Body of pancreas (tissue), 4 donors: ENCODE measurements at regions not wholly inside any gene's neighbourhood (a gene's known extent, or its start where the extent isn't known, plus 50 kb on each side); places are given as distances from the start of the nearest gene placed in this dataset.

Source experiments
- POLR2A ChIP-seq, 3 donors: fragments of 450-650 bp; IDR thresholded peaks; one replicate each; pipeline ENCODE4 v1.6.1; 2016; ENCODE audit warnings: antibody characterized with exemption in 3 of 3, mild to moderate bottlenecking in 2 of 3
- TF ChIP-seq, protein P1 (sequence below), 7 experiments: fragments of 450-650 bp in 4 of 7; fragments of 200-600 bp in 3 of 7; sonication (generic) in 3 of 7; IDR thresholded peaks; one replicate each; pipeline ENCODE4 v1.5.1; 2016 to 2019; ENCODE audit warnings: antibody characterized with exemption in 7 of 7

- TF ChIP-seq, protein P1, sequence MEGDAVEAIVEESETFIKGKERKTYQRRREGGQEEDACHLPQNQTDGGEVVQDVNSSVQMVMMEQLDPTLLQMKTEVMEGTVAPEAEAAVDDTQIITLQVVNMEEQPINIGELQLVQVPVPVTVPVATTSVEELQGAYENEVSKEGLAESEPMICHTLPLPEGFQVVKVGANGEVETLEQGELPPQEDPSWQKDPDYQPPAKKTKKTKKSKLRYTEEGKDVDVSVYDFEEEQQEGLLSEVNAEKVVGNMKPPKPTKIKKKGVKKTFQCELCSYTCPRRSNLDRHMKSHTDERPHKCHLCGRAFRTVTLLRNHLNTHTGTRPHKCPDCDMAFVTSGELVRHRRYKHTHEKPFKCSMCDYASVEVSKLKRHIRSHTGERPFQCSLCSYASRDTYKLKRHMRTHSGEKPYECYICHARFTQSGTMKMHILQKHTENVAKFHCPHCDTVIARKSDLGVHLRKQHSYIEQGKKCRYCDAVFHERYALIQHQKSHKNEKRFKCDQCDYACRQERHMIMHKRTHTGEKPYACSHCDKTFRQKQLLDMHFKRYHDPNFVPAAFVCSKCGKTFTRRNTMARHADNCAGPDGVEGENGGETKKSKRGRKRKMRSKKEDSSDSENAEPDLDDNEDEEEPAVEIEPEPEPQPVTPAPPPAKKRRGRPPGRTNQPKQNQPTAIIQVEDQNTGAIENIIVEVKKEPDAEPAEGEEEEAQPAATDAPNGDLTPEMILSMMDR (IDR thresholded peaks at IDR 0.05) = no peak
- TF ChIP-seq POLR2A (IDR thresholded peaks at IDR 0.05) = no peak
Observed at GRCh38 chr18:34401775-34402174, 177.1 kb upstream of the NOL4 start.
